Posterior vena cava (tissue), 2 donors: ENCODE measurements at regions not wholly inside any gene's neighbourhood (a gene's known extent, or its start where the extent isn't known, plus 50 kb on each side); places are given as distances from the start of the nearest gene placed in this dataset.
"Not testable (repeated sequence)": the region's sequence is repeated elsewhere in the genome, so short reads cannot be mapped to it uniquely, and the experiment has no call there.

Experiments
- DNase-seq: peaks from one replicate; pipeline ENCODE4 v3.0.0-alpha.2; 2020; ENCODE audit warnings: low spot score
- intact Hi-C, 2 donors: fragments of 100-400 bp; cut with DNase I; formaldehyde crosslinking; loops; one replicate each; pipeline versions ENCODE4 v1.14.1 to v1.14.2; 2022 to 2023
- donor health status: DM: yes; HTN: yes; CAD: no.
- donor health status: DM: yes; HTN: yes; CAD: no.

DNA sequence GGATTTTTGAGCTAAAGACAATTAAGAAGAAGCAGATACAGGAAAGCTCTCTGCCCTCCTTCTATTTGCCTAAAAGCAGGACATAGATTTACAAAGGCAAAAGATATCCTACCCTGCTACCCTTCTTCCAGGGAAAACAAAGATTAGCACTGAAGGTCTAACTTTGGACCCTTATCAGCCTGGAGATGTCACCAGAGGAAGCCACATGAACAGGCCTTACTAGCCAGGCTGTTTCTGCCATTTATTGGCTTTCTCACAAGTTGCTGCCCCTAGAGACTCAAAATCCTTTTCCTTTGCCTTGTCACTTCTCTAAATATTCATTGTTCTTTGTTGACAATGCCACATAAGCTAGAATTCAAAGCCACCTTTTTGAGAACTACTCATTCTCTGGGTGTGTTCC is 147.3 kb downstream of the B3GNT2 start:
- no peak for DNase-seq
- intact Hi-C loops = no loop called here

DNA sequence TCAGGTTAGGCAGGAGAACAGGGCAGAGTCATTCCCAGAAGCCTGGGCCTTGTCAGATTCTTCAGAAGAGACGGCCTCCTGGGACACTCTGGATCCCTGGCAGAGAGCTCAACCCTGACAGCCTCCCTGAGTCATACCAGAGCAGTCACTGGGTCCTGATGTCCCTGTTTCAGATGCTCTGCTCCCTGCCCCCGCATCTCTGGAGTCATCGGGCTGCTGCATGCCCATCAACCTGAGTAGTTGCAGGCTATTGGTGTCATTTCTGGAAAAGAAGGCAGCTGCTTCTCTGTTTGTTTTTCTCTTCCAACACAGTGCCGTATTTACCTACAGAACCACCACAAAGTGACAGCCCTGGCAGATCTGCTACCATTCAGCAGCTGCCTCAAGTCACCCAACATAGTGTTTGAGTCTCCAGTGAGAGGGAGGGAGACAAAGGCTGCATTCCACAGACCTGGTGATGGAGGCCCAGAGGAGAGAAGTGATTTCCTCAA is 145.1 kb downstream of the B3GNT2 start:
- intact Hi-C loops = no loop called here
- no peak for DNase-seq

GRCh38 chr2:62339837-62340236 is 143.9 kb downstream of the B3GNT2 start:
- intact Hi-C loops = no loop called here
- DNase-seq = no peak

GRCh38 chr2:62339413-62339812 is 143.5 kb downstream of the B3GNT2 start:
- DNase-seq = no peak
- intact Hi-C loops = no loop called here

- DNase-seq = no peak
- intact Hi-C loops = no loop called here
Observed at GRCh38 chr2:62338111-62338510, 142.2 kb downstream of the B3GNT2 start.

DNA sequence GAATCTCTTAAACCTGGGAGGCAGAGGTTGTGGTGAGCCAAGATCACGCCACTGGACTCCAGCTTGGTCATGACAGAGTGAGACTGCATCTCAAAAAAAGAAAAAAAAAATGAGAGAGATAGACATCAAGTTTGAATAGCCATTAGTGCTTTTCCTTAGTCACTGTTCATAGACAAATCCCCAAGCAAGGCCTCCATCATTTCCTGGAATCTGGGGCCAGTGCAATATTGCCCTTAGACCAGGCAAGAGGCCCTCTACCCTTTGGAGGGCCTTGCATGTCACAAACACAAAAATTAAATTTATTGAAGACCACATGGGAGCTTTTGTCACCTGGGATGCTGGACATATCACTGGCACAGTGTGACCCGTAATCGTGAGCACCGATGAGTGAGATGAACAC is 141.5 kb downstream of the B3GNT2 start:
- intact Hi-C loops = no loop called here

GRCh38 chr2:62335612-62336011 is 139.7 kb downstream of the B3GNT2 start:
- no peak for DNase-seq
- intact Hi-C loops = no loop called here

More for the DNA sequence above, 141.5 kb downstream of the B3GNT2 start:
- no peak for DNase-seq

DNA sequence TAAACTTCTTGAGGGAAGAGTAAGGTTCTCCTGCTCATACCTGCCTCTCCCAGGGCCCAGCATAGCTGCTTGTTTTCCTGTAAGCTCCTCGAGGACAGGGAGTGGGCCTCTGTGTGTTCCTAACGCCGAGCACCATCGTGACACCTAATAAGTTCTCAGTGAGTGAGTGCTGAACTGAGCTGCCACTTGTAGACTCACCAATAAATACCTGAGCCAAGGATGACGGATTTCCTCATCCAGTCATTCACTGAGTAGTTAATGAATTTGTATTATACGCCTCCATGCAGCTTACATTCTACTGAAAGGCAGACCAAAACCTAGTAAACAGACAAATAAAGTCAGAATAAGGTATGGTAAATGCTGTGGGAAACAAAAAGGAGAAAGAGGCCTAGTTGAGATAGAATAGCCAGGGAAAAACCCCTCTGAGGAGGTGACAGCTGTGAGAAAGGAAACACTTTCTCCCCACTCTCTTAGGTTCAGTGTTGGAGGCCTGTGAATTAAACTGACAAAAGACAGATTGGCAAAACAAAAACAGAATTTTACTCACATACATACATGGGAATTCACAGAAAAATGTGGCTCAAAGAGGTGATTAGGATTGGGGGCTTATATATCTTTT is 138.6 kb downstream of the B3GNT2 start:
- DNase-seq = no peak
- intact Hi-C loops = no loop called here

GRCh38 chr2:62334009-62334408 is 138.1 kb downstream of the B3GNT2 start:
- DNase-seq = no peak
- intact Hi-C loops = no loop called here

- intact Hi-C loops = no loop called here
- no peak for DNase-seq
Observed at GRCh38 chr2:62330959-62331358, 135.0 kb downstream of the B3GNT2 start.

GRCh38 chr2:62329797-62330196 is 133.9 kb downstream of the B3GNT2 start:
- intact Hi-C loops = no loop called here
- no peak for DNase-seq

GRCh38 chr2:62326735-62327134 is 130.8 kb downstream of the B3GNT2 start:
- intact Hi-C loops = no loop called here
- DNase-seq = no peak

- DNase-seq = no peak
- intact Hi-C loops = no loop called here
Observed at GRCh38 chr2:62325398-62325797, 129.5 kb downstream of the B3GNT2 start.

- intact Hi-C loops = no loop called here
- no peak for DNase-seq
Observed at GRCh38 chr2:62321380-62322289, 125.7 kb downstream of the B3GNT2 start.

- no peak for DNase-seq
- intact Hi-C loops = no loop called here
Observed at GRCh38 chr2:62320657-62321357, 124.9 kb downstream of the B3GNT2 start.

GRCh38 chr2:62320137-62320536 is 124.2 kb downstream of the B3GNT2 start:
- intact Hi-C loops, DNase-seq: not testable (repeated sequence)

DNA sequence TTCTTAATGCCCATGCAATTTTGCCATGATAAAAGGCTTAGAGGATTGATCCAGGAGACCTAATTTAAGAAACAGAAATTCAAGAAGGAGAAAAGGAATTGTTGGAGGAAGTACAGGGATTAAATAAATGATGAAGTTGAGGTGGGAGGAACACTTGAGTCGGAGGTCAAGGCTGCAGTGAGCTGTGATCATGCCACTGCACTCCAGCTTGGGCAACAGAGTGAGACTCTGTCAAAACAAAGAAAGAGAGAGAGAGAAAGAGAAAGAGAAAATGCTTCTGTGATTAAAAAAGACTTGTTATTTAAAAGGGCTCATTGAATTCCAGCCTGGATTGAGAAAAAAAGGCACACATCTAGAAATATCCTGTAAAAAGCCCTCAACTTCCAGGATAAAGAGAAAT is 123.2 kb downstream of the B3GNT2 start:
- intact Hi-C loops = no loop called here
- DNase-seq = no peak

DNA sequence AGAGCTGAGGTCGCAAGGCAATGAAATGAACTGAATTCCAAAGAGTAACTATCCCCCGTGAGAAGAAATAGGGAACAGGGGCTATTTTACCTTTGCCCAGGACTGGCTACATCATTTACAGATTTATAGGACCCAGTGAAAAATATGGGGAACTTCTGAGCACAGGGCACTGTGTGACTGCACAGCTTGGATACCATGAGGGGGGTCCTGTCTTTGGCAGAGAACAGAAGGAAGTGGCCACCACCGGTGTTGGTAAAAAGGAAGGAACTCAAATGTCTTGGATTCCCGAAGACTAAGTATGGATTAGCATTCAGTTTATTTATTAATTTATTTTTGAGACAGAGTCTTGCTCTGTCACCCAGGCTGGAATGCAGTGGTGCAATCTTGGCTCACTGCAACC is 119.6 kb downstream of the B3GNT2 start:
- no peak for DNase-seq
- intact Hi-C loops = no loop called here

DNA sequence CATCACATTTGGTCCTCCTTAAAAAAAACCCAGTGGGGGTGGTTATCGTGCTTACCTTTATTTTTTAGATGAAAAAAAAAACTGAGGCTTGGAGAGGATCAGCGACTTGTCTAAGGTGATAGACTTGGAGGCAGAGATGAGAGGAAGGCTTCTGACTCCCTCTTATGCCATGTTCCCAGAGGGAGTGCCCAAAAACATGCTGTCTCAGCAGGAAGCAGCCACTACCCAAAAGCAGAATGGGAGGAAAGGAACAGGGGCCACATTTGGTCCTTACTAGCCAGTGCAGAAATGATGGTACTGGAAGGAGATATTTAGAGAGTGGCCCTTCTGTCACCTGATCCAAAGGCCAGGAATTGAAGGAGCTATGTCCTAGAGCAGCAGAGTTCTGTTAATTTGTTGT is 118.4 kb downstream of the B3GNT2 start:
- no peak for DNase-seq
- intact Hi-C loops = no loop called here
